Skeletal muscle tissue (tissue), 3 donors: ENCODE measurements at regions not wholly inside any gene's neighbourhood (a gene's known extent, or its start where the extent isn't known, plus 50 kb on each side); places are given as distances from the start of the nearest gene placed in this dataset.

Experiments used
- H3K27ac ChIP-seq: one replicate; pipeline ENCODE4 v1.7.0; 2013; ENCODE audit warnings: mild to moderate bottlenecking, low read depth, low read length, inconsistent platforms
- H3K27me3 ChIP-seq, 3 donors: one replicate each; pipeline ENCODE4 v1.7.0; 2013; ENCODE audit warnings: low read length in 3 of 3; ENCODE audit not compliant: control insufficient read depth in 3 of 3, insufficient read depth in 3 of 3
- H3K36me3 ChIP-seq, 3 donors: one replicate each; pipeline ENCODE4 v1.7.0; 2013; ENCODE audit warnings: low read length in 3 of 3; ENCODE audit not compliant: control insufficient read depth in 3 of 3, insufficient read depth in 3 of 3
- H3K4me1 ChIP-seq, 3 donors: one replicate each; pipeline ENCODE4 v1.7.0; 2013; ENCODE audit warnings: low read length in 3 of 3, mild to moderate bottlenecking in 3 of 3; ENCODE audit not compliant: control insufficient read depth in 3 of 3, insufficient read depth in 3 of 3
- H3K4me3 ChIP-seq, 3 donors: one replicate each; pipeline ENCODE4 v1.7.0; 2013; ENCODE audit warnings: low read length in 3 of 3
- H3K9ac ChIP-seq, 3 donors: one replicate each; pipeline ENCODE4 v1.7.0; 2013; ENCODE audit warnings: low read length in 3 of 3, mild to moderate bottlenecking in 3 of 3, moderate library complexity in 2 of 3, low read depth in 1 of 3
- H3K9me3 ChIP-seq, 3 donors: one replicate each; pipeline ENCODE4 v1.7.0; 2013; ENCODE audit warnings: low read length in 3 of 3; ENCODE audit not compliant: control insufficient read depth in 3 of 3
- donor health status: Osteomylitis.

DNA sequence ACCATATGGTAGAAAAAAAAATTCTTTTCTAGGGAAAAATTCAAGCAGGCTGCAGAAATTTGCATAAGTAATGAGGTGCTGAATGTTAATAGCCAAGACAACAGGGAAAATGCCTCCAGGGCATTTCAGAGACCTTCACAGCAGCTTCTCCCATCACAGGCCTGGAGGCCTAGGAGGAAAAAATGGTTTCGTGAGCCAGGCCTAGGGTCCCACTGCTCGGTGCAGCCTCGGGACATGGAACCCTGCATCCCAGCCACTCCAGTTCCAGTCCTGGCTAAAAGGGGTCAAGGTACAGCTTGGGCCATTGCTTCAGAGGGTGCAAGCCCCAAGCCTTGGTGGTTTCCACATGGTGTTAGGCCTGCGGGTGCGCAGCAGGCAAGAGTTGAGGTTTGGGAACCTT is 436.0 kb upstream of the SMC2 start:
- no peaks in the 10 kb centered on the region for H3K36me3 ChIP-seq
- H3K27ac ChIP-seq, result no peak overlapping the region
- no peaks in the 10 kb centered on the region for H3K4me1 ChIP-seq
- no peak overlapping the region for H3K9ac ChIP-seq
- no peaks in the 10 kb centered on the region for H3K9me3 ChIP-seq
- no peaks in the 10 kb centered on the region for H3K27me3 ChIP-seq
- H3K4me3 ChIP-seq, result no peak overlapping the region

GRCh38 chr9:103660830-103661229 is 433.3 kb upstream of the SMC2 start:
- Histone ChIP-seq H3K36me3 (no peaks in the 10 kb centered on the region), H3K9ac (no peak overlapping the region), H3K4me1 (no peaks in the 10 kb centered on the region), H3K9me3 (no peaks in the 10 kb centered on the region), H3K4me3 (no peak overlapping the region), H3K27me3 (no peaks in the 10 kb centered on the region), H3K27ac (no peak overlapping the region)

DNA sequence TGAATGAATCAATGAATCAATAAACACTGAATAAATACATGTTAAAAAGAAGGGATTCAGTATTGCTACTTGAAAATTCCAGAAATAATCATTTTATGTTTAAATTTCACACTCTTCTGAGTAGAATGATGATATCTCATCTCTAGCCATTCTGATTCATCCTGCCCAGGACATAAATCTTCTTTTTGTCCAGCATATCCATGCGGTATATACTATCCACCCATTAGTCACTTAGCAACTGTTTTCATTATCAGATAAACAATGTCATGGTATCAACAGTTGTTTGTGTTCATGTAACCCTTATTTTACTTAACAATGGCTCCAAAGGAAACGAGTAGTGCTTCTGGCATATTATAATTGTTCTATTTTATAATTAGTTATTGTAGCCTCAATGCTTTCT is 432.4 kb upstream of the SMC2 start:
- Histone ChIP-seq H3K27me3 (no peaks in the 10 kb centered on the region), H3K4me1 (no peaks in the 10 kb centered on the region), H3K4me3 (no peak overlapping the region), H3K27ac (no peak overlapping the region), H3K36me3 (no peaks in the 10 kb centered on the region), H3K9me3 (no peaks in the 10 kb centered on the region), H3K9ac (no peak overlapping the region)

GRCh38 chr9:103669296-103669695 is 424.8 kb upstream of the SMC2 start:
- Histone ChIP-seq H3K4me1 (no peaks in the 10 kb centered on the region), H3K9me3 (no peaks in the 10 kb centered on the region), H3K27me3 (no peaks in the 10 kb centered on the region), H3K36me3 (no peaks in the 10 kb centered on the region), H3K27ac (no peak overlapping the region), H3K9ac (no peak overlapping the region), H3K4me3 (no peak overlapping the region)

DNA sequence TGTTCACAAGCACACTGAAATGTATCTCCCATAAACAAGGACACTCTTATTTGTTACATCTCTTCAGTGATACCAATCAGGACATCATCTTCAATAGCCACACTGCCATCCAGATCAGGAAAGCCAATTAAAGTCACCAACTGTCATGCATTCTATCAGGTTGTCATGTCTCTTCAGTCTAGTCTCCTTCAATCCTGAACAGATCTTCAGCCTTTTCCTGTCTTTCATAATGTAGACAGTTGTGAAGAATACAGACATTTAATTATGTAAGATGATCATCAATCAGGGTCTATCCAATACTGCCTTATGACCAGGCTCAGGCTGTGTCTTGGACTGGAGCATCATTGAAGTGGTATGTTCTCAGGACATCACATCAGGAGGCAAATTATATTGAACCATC is 419.8 kb upstream of the SMC2 start:
- H3K4me1 ChIP-seq, result no peaks in the 10 kb centered on the region
- no peak overlapping the region for H3K27ac ChIP-seq
- no peak overlapping the region for H3K4me3 ChIP-seq
- H3K27me3 ChIP-seq, result no peaks in the 10 kb centered on the region
- no peaks in the 10 kb centered on the region for H3K36me3 ChIP-seq
- H3K9me3 ChIP-seq, result no peaks in the 10 kb centered on the region
- no peak overlapping the region for H3K9ac ChIP-seq

GRCh38 chr9:103680581-103680980 is 413.5 kb upstream of the SMC2 start:
- Histone ChIP-seq H3K36me3 (no peaks in the 10 kb centered on the region), H3K4me3 (no peak overlapping the region), H3K9me3 (no peaks in the 10 kb centered on the region), H3K27me3 (no peaks in the 10 kb centered on the region), H3K4me1 (no peaks in the 10 kb centered on the region), H3K27ac (no peak overlapping the region), H3K9ac (no peak overlapping the region)

- H3K36me3 ChIP-seq, result no peaks in the 10 kb centered on the region
- no peak overlapping the region for H3K27ac ChIP-seq
- H3K4me3 ChIP-seq, result no peak overlapping the region
- H3K9ac ChIP-seq, result no peak overlapping the region
- no peaks in the 10 kb centered on the region for H3K9me3 ChIP-seq
- H3K4me1 ChIP-seq, result no peaks in the 10 kb centered on the region
- no peaks in the 10 kb centered on the region for H3K27me3 ChIP-seq
Observed at GRCh38 chr9:103681435-103681834, 412.7 kb upstream of the SMC2 start.

DNA sequence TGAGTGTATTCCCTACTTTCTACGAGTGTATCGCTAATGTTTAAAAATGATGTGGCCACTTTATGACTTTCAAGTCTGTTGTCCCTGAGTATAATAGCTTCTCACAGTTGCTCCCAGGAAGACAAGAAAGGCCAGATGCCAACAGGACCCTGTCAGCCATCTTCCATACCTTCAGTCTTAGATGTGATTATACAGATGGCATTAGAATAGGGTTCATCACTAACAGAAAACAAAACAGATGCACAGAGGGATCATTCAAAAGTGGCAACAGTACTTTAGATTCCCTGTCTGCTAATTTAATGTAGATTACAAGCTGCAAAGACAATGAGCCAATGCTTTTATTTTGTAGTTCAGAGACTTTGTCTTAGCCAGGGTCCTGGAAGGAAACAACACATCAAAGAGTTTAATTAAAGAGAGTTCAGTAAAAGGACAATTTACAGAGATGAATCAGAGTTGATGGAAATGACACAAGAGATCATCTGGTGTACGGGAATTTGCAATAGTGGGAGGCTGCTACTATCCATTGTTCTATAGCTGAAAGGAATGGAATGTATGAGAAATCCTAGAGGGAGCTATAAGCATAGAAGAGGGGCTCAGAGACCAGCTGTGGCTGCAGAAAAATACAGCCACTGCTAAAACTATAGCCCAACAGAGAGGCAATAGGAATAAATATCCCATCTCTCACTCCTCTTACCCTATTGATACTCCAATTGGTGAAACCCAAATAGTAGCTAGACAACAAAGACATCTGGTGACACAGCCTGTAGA is 393.7 kb upstream of the SMC2 start:
- Histone ChIP-seq H3K36me3 (no peaks in the 10 kb centered on the region), H3K4me1 (no peaks in the 10 kb centered on the region), H3K9ac (no peak overlapping the region), H3K4me3 (no peak overlapping the region), H3K27ac (no peak overlapping the region), H3K9me3 (no peaks in the 10 kb centered on the region), H3K27me3 (no peaks in the 10 kb centered on the region)

DNA sequence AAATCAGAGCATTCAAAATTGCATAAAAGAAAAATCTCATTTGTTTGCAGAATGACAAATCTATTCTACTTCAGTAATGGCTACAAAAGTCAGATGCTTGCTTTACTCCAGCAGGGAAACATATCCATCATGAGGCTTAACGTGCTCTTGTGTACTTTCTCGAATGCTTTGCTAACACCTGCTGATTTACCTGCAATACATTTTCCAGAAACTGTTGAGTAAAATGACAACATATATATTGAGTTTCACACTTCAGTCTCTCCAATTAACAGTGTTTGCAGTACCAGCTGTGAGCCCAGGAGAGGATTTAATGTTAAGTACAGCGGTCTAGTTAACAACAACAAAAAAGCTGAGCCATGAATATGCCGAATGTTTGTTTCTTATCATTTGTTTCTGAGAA is 391.5 kb upstream of the SMC2 start:
- Histone ChIP-seq H3K4me1 (no peaks in the 10 kb centered on the region), H3K27me3 (no peaks in the 10 kb centered on the region), H3K27ac (no peak overlapping the region), H3K9ac (no peak overlapping the region), H3K4me3 (no peak overlapping the region), H3K9me3 (no peaks in the 10 kb centered on the region), H3K36me3 (no peaks in the 10 kb centered on the region)

DNA sequence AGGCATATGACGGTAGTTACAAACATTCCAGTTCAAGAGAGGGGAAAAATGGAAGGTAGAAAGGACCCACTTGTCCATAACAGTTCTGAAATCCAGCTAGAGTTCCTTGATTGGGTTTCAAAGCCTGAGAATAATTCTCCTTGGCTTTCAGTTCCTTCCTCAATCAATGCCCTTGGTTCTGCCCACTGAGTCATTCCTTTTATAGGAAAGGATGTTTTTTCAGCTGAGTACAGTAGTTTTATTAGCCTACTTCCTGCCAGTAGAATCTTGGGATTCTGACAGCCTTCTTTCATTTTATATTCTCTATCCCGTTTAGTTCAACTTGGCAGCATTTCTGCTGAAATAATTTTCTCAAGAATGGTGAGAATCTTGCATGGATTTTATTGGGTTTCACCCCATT is 386.9 kb upstream of the SMC2 start:
- Histone ChIP-seq H3K36me3 (no peaks in the 10 kb centered on the region), H3K4me1 (no peaks in the 10 kb centered on the region), H3K27ac (no peak overlapping the region), H3K4me3 (no peak overlapping the region), H3K9ac (no peak overlapping the region), H3K9me3 (peaks cover 0 to 3% (median 0%) of the 10 kb centered on the region in 3 donors), H3K27me3 (no peaks in the 10 kb centered on the region)
